GM18508 (cell line): ENCODE measurements at regions not wholly inside any gene's neighbourhood (a gene's known extent, or its start where the extent isn't known, plus 50 kb on each side); places are given as distances from the start of the nearest gene placed in this dataset.
"Not testable (repeated sequence)": the region's sequence is repeated elsewhere in the genome, so short reads cannot be mapped to it uniquely, and the experiment has no call there.

Source experiments
- ATAC-seq: cut with Tn5 transposase; IDR thresholded peaks from one replicate; pipeline ENCODE4 v1.9.1; 2021; ENCODE audit warnings: moderate number of reproducible peaks; ENCODE audit not compliant: insufficient read depth, unreplicated experiment

DNA sequence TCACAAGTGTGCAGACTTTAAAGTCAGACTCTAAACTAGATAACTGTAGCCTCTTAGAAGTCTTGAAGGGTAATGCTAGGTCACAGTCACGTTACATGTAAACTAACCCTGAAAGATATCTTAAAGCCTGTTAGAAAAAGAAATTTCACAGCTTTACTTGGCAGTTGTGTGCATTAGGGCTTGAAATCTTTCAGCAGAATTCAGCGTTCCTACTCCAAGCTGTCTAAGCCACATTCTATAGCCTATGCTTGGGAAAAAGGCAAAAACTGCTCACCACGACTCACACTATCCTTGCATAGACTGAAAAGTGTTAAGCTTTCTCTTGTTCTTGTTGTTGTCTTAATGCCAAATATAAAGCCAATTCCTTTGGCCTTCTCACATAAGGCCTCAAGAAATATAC is 338.0 kb upstream of the SASH1 start:
- ATAC-seq = no peak

DNA sequence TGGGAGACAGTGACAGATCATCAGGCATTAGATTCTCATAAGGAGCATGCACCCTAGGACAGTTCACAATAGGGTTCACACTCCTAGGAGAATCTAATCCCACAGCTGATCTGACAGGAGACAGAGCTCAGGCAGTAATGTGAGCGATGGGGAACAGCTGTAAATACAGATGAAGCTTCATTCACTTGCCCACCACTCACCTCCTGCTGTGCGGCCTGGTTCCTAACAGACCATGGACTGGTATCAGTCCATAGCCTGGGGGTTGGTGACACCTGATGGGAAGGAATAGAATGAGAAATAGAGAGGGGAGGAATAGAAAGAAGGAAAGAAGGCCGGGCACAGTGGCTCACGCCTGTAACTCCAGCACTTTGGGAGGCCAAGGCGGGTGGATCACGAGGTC is 336.8 kb upstream of the SASH1 start:
- ATAC-seq = no peak

DNA sequence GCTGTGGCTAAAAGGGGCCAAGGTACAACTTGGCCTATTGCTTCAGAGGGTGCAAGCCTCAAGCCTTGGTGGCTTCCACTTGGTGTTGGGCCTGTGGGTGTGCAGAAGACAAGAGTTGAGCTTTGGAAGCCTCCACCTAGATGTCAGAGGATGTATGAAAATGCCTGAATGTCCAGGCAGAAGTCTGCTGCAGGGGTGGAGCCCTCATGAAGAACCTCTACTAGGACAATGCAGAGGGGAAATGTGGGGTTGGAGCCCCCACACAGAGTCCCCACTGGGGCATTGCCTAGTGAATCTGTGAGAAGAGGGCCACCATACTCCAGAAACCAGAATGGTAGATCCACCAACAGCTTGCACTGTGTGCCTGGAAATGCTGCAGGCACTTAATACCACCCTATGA is 332.1 kb upstream of the SASH1 start:
- ATAC-seq = not testable (repeated sequence)

DNA sequence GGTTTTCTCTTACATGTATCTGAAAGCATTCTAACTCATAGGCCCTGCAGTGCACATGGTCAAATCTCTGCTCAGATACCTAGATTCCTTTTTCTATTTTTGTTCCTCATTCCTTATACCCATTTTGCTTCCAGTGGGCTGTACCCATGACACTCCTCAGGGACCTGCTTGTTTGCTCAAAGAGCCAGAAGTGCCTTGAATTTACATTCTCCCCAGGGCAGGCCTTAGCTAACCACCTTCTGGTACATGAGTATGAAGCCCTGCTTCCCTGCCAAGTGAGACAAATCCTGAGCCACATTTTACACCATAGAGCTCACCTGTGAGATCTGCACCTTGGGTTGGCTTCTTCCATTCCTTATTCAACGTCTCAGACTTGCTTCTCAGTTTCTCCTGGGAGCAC is 326.6 kb upstream of the SASH1 start:
- no peak for ATAC-seq

DNA sequence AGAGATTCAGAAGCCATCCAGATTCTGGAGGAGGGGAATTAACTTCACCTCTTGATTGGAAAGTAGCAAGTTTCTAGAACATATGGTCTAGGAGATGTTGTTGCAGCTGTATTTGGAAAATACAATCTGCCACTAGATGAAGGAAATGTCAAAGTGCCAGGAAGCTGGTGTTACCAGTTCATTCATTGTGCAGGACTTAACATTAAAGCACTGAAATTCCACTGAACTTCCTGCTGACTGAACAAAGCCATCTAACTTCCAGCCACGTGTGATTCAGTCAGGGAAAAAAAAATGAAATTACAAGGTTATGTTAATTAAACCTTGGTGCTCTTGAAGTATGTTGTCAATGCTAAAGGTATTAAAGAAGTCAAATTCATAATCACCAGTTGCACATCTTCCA is 321.5 kb upstream of the SASH1 start:
- ATAC-seq = no peak

DNA sequence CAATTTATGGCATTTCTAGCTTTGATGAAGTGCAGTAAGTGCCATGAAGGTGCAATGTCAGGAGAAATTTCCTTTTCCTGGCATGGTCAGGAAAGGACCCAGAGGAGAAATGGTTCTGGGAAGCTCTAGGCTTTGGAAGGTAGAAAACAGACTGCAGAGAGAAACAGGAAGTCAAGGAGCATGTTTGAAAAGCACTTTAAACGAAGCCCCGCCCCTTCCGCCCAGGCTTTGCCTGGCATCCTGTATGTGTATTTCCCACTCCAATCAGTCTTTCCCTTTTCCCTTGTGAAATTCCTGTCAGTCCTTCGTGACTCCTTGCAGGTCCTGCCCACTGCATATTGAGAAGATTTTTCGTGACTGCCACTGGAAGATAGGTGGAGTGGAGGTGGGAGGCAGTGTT is 320.9 kb upstream of the SASH1 start:
- no peak for ATAC-seq

DNA sequence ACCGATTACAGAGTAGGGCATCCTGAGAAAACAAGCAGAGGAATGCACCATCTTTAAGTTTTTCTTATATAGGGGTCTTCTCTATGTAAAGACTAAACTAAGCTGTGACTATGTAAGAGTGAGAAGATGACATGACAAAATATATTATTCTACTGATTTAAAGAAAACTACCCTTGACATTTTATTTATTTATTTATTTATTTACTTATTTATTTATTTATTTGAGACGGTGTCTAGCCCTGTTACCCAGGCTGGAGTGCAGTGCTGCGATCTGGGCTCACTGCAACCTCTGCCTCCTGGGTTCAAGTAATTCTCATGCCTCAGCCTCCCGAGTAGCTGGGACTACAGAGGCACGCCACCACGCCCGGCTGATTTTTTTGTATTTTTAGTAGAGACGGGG is 320.4 kb upstream of the SASH1 start:
- not testable (repeated sequence) for ATAC-seq

DNA sequence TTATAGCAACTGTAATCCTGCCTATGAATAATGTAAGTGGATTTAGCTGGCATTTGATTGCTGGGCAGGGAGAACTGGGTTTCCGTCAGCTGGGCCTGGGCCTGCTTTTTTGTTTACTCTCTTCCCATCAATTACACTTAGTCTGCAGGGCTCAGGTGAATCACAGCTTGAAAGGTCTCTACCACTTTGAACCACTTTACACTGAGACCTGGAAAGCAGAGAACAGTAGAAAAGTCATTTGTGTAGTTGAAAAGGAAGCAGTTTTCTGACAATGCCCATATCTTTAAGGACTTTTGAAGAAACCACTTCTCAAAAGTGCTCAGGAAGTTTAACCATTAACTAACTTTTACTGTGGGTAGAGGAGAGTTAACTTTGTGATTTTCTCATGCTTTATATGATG is 315.4 kb upstream of the SASH1 start:
- ATAC-seq = no peak

DNA sequence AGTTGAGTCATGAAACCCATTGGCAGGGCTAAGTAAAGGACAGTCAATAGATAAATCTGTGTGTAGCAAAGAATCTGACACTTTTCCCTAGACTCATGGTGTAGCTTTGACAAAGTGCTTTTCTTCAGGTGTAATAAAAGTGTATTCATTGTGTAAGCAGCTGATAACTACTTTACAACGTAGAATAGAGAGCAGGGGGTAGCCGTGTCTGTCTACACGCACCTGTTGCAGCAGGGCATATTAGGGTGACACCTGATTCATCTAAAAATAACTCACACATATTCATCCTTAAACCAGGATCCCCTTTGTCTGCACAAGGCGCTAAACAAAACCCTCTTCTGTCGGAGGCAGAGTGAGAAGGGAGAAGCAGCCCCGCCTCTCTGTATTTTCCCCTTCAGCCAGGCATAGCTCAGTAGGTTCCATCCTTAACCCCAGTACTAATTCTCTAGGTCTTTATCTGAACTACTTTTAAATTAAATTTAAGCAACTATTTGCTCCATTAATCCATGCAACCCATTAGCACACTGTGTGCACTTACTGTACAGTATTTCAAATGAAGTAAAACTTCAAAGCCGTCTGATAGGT is 306.7 kb upstream of the SASH1 start:
- ATAC-seq = no peak

DNA sequence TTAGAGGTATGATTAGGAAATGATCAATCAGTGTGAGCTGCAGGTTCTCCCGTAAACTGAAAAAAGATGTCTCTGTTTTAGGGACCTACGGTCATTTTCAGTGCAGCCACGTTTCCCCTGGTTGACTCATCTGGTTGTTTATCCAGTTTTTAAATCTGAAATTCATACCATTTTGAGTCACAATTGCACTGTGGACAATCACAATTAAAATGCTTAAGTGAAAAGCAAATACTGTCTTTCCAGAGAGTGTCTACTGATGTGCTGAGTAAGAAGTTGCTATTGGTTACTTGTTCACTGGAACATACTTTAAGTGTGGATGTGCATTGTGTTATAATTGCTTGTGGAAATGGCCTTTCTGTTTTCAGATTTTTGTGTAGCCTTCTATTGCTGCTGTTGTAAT is 305.1 kb upstream of the SASH1 start:
- ATAC-seq = no peak

DNA sequence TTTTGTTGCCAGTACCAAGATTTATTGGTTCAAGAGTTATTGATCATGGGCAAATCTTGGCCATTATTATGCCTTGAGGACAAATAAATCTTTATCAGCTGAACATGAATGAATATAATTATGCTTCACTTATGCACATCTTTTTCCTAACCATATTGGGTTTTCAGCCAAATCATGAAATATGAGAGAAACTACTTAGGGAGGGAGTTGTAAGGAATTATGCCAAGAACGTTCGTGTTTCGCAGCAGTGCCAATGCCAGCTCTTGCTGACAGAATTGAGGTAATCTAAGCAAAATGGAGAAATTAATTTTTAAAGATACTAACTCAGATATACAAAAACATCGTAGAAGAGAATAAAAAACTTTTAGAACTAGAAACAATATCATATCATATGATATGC is 301.1 kb upstream of the SASH1 start:
- no peak for ATAC-seq

DNA sequence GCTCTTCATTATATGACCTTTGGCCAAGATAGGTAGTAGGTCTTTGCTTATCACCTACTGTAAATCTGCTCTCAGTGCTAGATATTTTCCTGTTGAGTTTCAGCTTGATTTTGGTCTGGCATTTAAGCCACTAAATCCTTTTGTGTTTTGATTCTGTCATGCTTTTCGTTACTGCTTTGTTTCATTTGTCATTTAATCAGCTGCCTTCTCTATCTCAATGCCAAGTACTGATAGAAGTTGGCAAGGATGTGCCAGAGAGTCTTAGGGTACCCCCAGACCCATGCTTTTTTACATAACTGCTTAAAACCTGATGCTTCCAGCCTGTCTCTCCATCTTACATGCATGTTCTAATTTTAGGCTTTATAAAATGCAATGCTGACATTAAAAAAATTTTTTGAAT is 300.1 kb upstream of the SASH1 start:
- no peak for ATAC-seq

DNA sequence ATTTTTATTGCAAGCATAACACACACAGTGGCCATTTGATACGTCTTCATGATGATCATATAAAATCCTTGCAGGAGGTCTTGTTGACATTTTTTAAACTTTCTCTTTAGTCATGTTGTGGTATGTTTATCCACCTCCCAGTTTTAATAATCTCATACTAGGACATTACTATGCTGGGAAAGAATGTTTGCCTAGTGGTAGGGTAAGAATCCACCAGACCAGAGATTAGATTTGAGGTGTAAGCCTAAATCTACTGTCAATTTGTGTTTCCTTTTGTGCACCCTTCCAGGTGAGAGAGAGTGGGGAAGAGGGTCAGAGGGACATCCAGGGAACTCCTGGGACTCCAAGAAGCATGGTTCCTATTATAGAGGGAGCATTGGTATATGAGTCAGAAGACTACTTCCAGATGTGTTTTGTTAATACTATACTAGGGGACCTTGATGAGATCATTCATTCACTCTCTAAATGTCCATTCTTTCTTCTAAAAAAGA is 298.3 kb upstream of the SASH1 start:
- no peak for ATAC-seq

DNA sequence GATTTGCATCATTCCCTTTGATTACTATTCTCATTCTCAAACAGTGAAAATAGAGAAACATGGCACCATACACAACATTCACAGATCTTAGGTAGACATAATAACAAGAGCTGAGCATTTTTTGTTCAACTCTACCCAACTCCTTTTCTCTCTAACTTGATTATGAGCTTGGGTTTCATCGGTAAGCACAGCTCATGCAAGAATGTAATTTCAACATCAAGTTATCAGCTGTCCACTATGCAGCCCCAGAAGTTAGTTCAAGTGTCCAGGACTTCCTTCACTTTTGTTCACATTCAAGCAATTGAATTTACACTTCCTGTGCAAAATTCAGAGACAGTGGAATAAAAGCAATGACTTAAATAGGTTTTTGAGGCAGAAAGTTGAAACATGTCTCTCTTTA is 297.7 kb upstream of the SASH1 start:
- ATAC-seq = no peak

DNA sequence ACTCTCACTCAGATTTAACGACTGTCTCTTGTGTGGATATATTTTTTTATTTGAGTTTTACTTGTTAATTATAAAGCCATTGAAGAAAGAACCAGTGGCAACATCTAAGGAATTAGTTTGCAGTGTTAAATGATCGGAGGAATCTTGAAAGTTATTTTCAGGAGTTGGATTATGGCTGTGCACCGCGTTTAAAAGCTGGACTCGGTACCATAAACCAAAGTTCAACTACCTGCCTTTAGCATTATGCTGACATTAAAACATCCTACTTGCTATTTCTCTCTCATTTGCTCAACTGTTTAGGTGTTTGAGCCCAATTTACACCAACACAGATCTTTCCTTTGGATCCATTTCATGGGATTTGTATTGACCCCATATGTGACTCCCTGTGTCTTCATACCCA is 289.4 kb upstream of the SASH1 start:
- no peak for ATAC-seq

DNA sequence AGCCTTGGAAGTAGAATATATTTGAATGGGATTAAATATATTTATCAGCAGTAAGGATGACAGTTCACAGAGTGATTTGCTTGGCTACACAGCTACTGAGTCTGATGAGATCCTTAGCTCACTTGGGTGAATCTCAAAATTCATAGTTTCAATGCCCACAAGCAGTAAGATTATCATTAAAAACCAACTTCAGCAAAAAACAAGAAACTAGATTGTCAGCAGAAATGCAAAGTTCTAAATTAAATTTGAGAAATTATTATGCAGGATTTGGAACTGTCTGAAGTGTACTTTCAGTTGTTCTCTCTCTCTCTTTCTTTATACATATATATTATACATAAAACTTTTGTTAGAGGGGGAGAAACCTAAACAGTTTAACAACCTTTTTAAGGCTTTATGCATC is 288.8 kb upstream of the SASH1 start:
- no peak for ATAC-seq

DNA sequence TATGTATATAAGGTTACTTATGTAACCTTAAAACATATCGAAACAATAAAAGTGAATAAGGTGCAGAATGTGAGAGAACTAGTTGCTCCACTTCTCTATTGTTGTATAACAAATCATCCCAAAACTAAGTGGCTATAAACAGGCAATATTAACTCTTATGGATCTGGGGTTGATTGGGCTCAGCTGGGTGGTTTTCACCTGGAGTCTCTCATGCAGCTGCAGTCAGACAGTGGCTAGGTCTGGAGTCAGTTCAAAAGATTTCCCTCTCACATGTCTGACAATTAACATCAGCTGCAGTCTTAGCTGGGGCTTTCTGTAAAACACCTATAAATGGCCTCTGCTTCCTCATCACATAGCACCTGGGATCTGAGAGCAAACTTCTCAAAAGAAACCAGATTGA is 288.4 kb upstream of the SASH1 start:
- ATAC-seq = no peak

DNA sequence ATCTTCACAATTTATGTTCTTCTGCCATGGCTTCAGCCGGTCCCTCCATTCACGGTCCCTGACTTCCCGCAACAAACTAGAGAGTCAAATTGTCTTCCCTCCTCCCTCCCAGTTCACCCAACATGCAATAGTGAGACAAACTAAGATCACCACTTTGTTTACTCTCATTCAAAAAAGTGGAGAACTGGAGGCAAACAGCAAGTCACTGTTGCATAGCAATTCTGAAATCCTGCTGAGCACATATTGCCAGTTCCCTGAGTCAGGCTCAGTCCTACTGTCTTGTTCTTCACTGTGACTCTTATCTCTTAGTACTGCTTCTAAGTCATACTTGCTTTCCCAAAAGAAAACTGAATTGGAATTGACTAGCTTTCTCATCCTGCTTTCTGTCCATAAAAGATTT is 287.2 kb upstream of the SASH1 start:
- no peak for ATAC-seq

DNA sequence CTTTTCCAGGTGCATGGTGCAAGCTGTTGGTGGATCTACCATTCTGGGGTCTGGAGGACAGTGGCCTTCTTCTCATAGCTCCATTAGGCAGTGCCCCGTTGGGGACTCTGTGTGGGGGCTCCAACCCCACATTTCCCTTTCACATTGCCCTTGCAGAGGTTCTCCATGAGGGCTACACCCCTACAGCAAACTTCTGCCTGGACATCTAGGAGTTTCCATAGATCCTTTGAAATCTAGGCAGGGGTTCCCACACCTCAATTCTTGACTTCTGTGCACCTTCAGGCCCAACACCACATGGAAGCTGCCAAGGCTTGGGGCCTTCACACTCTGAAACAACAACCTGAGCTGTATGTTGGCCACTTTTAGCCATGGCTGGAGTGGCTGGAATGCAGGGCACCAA is 282.8 kb upstream of the SASH1 start:
- ATAC-seq = no peak

DNA sequence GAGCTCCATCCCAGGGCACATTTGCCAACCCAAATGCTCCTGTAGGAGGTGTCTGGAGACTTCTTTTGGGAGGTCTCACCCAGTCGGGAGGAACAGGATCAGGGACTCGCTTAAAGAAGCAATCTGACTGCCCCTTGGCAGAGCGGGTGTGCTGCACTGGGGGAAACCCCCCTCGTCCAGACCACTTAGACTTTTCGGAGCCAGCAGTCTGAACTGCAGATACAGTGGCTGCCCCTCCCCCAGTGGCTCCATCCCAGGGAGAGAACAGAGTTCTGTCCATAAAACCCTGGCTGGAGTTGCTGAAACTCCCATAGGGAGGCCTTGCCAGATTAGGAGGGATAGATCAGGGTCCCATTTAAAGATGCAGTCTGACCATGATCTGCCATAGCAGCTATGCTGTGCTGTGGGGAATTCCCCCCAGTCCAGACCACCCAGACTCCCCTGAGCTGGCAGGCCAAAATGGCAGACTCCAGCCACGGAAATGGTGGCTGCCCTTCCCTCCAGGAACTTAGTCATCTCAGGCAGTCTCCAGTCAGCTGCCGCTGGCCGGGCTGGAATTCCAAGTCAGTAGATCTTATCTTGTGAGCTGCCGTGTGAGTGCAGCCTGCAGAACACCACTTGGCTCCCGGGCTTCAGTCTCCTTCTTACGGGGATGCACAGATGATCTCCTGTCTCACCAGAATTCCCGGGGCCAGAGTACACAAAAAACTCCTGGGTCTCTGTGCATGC is 278.1 kb upstream of the SASH1 start:
- no peak for ATAC-seq

DNA sequence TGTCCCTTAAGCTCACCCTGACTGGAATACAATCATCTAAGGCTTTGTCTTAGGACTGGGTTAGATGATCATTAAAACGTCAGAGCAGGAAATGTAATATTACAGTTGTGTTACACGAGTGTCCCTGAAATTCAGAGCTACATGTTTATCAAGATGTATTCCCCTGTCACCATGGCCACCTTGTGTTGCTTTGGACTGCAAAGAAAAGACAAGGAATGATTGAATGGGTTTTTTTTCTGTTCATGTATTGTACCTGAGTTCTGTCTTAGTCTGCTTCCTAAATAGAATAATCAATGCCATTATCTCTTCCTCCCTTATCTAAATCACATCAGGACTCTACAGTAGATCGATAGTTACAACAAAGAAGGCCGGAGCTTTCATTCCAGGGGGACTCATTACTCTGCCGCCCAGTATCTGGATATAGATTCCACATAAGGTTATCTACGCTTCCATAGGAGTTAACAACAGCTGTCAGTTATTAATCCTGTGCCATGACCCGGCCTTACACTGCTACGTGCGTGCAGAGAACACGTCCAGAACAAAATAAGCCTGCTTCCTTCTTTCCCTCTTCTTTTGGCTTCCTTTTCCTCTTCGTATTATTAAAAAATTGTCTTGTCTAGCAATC is 274.1 kb upstream of the SASH1 start:
- no peak for ATAC-seq

DNA sequence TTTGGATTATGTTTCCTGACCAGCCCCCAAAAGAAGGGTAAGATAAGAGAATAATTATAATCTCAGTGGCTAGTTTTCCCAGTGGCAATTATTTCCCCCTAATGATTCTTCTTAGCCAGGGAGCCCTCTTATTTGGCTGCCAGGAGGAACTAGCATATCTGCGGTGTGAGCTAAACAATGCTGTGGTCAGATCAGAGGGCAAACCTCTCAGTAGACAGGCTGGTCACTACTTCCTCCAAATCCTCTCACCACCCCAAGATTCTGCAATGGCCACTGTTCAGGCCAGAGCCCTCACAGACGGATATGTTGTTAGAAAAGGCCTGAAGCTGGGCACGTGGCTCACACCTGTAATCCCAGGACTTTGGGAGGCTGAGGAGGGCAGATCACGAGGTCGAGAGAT is 273.4 kb upstream of the SASH1 start:
- no peak for ATAC-seq
